ENCODE measurements at regions not wholly inside any gene's neighbourhood (a gene's known extent, or its start where the extent isn't known, plus 50 kb on each side); places are given as distances from the start of the nearest gene placed in this dataset.

DNA sequence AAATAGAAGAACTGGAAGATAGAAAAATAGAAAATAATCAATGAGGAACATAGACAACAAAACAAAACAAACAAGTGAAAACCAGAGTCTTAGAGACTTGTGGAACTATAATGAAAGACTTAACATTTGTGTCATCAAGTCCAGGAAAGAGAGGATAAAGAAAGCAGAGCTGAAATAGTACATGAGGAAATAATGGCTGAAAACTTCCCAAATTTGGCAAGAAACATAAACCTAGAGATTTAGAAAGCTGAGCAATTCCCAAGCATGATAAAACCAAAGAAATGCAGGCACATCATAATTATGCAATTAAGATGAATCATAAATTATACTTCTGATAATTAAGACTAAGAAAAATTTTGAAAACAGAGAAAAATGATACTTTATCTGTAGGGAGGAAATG is 614.5 kb downstream of the ETS1 start:
- TF ChIP-seq, protein P1, sequence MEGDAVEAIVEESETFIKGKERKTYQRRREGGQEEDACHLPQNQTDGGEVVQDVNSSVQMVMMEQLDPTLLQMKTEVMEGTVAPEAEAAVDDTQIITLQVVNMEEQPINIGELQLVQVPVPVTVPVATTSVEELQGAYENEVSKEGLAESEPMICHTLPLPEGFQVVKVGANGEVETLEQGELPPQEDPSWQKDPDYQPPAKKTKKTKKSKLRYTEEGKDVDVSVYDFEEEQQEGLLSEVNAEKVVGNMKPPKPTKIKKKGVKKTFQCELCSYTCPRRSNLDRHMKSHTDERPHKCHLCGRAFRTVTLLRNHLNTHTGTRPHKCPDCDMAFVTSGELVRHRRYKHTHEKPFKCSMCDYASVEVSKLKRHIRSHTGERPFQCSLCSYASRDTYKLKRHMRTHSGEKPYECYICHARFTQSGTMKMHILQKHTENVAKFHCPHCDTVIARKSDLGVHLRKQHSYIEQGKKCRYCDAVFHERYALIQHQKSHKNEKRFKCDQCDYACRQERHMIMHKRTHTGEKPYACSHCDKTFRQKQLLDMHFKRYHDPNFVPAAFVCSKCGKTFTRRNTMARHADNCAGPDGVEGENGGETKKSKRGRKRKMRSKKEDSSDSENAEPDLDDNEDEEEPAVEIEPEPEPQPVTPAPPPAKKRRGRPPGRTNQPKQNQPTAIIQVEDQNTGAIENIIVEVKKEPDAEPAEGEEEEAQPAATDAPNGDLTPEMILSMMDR (conservative IDR thresholded peaks at IDR 0.05; ENCODE audit: low read length), result no peak
- no peak for TF ChIP-seq EZH2phosphoT487 (IDR thresholded peaks at IDR 0.05; ENCODE audit: borderline replicate concordance)
